GM12874 (cell line): ENCODE measurements at regions not wholly inside any gene's neighbourhood (a gene's known extent, or its start where the extent isn't known, plus 50 kb on each side); places are given as distances from the start of the nearest gene placed in this dataset.

Experiments
- CTCF ChIP-seq: IDR thresholded peaks from 2 replicates; pipeline ENCODE4 v1.5.1; 2011; ENCODE audit warnings: low read depth, mild to moderate bottlenecking, control low read depth, low read length, moderate library complexity; ENCODE audit not compliant: insufficient read depth

- no peak for TF ChIP-seq CTCF
Observed at GRCh38 chr11:42251984-42252383, 792.5 kb upstream of the LRRC4C start.

- TF ChIP-seq CTCF, result no peak
Observed at GRCh38 chr11:42253156-42253555, 793.7 kb upstream of the LRRC4C start.

GRCh38 chr11:42255906-42256305 lies 796.5 kb upstream of the LRRC4C start:
- no peak for TF ChIP-seq CTCF

GRCh38 chr11:42257534-42257933 lies 798.1 kb upstream of the LRRC4C start:
- no peak for TF ChIP-seq CTCF

GRCh38 chr11:42265072-42265471 lies 805.6 kb upstream of the LRRC4C start:
- no peak for TF ChIP-seq CTCF

GRCh38 chr11:42271306-42271705 lies 811.9 kb upstream of the LRRC4C start:
- no peak for TF ChIP-seq CTCF

- no peak for TF ChIP-seq CTCF
Observed at GRCh38 chr11:42273977-42274376, 814.5 kb upstream of the LRRC4C start.

GRCh38 chr11:42296910-42297309 lies 837.5 kb upstream of the LRRC4C start:
- no peak for TF ChIP-seq CTCF
